Neural progenitor cell (in vitro differentiated cells): ENCODE measurements at regions not wholly inside any gene's neighbourhood (a gene's known extent, or its start where the extent isn't known, plus 50 kb on each side); places are given as distances from the start of the nearest gene placed in this dataset.

ENCODE experiments used
- EZH2 ChIP-seq: fragments of 200-600 bp; sonication (generic); IDR thresholded peaks from 2 replicates; pipeline ENCODE4 v1.6.1; 2017; ENCODE audit warnings: antibody characterized with exemption, mild to moderate bottlenecking, moderate library complexity
- EZH2phosphoT487 ChIP-seq: fragments of 200-600 bp; sonication (generic); IDR thresholded peaks from 2 replicates; pipeline ENCODE4 v1.6.1; 2017; ENCODE audit warnings: antibody characterized with exemption
- TF ChIP-seq, protein P1 (sequence below): fragments of 200-600 bp; sonication (generic); IDR thresholded peaks from 2 replicates; pipeline ENCODE4 v1.5.1; 2017; ENCODE audit warnings: antibody characterized with exemption, mild to moderate bottlenecking

GRCh38 chr7:142546452-142546851 is 202.8 kb upstream of the PRSS1 start:
- TF ChIP-seq EZH2phosphoT487: no peak
- TF ChIP-seq EZH2: no peak
- TF ChIP-seq, protein P1, sequence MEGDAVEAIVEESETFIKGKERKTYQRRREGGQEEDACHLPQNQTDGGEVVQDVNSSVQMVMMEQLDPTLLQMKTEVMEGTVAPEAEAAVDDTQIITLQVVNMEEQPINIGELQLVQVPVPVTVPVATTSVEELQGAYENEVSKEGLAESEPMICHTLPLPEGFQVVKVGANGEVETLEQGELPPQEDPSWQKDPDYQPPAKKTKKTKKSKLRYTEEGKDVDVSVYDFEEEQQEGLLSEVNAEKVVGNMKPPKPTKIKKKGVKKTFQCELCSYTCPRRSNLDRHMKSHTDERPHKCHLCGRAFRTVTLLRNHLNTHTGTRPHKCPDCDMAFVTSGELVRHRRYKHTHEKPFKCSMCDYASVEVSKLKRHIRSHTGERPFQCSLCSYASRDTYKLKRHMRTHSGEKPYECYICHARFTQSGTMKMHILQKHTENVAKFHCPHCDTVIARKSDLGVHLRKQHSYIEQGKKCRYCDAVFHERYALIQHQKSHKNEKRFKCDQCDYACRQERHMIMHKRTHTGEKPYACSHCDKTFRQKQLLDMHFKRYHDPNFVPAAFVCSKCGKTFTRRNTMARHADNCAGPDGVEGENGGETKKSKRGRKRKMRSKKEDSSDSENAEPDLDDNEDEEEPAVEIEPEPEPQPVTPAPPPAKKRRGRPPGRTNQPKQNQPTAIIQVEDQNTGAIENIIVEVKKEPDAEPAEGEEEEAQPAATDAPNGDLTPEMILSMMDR: no peak
